ENCODE measurements at regions not wholly inside any gene's neighbourhood (a gene's known extent, or its start where the extent isn't known, plus 50 kb on each side); places are given as distances from the start of the nearest gene placed in this dataset.

- Histone ChIP-seq H3K27ac (ENCODE audit: low read length) (no peak overlapping the region), H3K4me1 (ENCODE audit: low read length) (no peaks in the 10 kb centered on the region), H3K4me3 (ENCODE audit: low read length) (no peak overlapping the region), H3K9ac (ENCODE audit: low read length) (no peak overlapping the region), H3K36me3 (ENCODE audit: insufficient read depth, low read length) (peaks cover 3% of the 10 kb centered on the region; the same call in 1 of the 2 replicates), H2AFZ (ENCODE audit: low read length) (no peak overlapping the region), H3K4me2 (ENCODE audit: low read depth, low read length, poor library complexity, severe bottlenecking) (no peak overlapping the region), H3K9me3 (ENCODE audit: low read length) (peaks cover 3% of the 10 kb centered on the region; the same call in 1 of the 2 replicates), H3K79me2 (ENCODE audit: low read length) (no peaks in the 10 kb centered on the region), H3K27me3 (ENCODE audit: low read length) (no peaks in the 10 kb centered on the region), H4K20me1 (ENCODE audit: insufficient read depth, low read depth, low read length) (no peaks in the 10 kb centered on the region), H3K9me2 (replicated peaks; ENCODE audit: insufficient read depth, low read length) (no peaks in the 10 kb centered on the region)
- DNase-seq, result no peak
These were observed 185.0 kb downstream of the SEMA6A start for GRCh38 chr5:116389601-116390000.

- H4K20me1 ChIP-seq (ENCODE audit: insufficient read depth, low read depth, low read length), result no peaks in the 10 kb centered on the region
- DNase-seq, result no peak
- H3K9me3 ChIP-seq (ENCODE audit: low read length), result peaks cover 3% of the 10 kb centered on the region; the same call in 1 of the 2 replicates
- peaks cover 3% of the 10 kb centered on the region; the same call in 1 of the 2 replicates for H3K36me3 ChIP-seq (ENCODE audit: insufficient read depth, low read length)
- H2AFZ ChIP-seq (ENCODE audit: low read length), result no peak overlapping the region
- H3K27ac ChIP-seq (ENCODE audit: low read length), result no peak overlapping the region
- H3K4me3 ChIP-seq (ENCODE audit: low read length), result no peak overlapping the region
- no peaks in the 10 kb centered on the region for H3K27me3 ChIP-seq (ENCODE audit: low read length)
- H3K9ac ChIP-seq (ENCODE audit: low read length), result no peak overlapping the region
- no peak overlapping the region for H3K4me2 ChIP-seq (ENCODE audit: low read depth, low read length, poor library complexity, severe bottlenecking)
- no peaks in the 10 kb centered on the region for H3K4me1 ChIP-seq (ENCODE audit: low read length)
- no peaks in the 10 kb centered on the region for H3K79me2 ChIP-seq (ENCODE audit: low read length)
- no peaks in the 10 kb centered on the region for H3K9me2 ChIP-seq (replicated peaks; ENCODE audit: insufficient read depth, low read length)
These were observed 185.9 kb downstream of the SEMA6A start for GRCh38 chr5:116388564-116389258.

GRCh38 chr5:116387738-116388137 lies 186.9 kb downstream of the SEMA6A start:
- Histone ChIP-seq H3K79me2 (ENCODE audit: low read length) (no peaks in the 10 kb centered on the region), H3K4me3 (ENCODE audit: low read length) (no peak overlapping the region)

GRCh38 chr5:116386633-116387032 lies 188.0 kb downstream of the SEMA6A start:
- Histone ChIP-seq H3K79me2 (ENCODE audit: low read length) (no peaks in the 10 kb centered on the region), H4K20me1 (ENCODE audit: insufficient read depth, low read depth, low read length) (no peaks in the 10 kb centered on the region), H3K27ac (ENCODE audit: low read length) (no peak overlapping the region), H3K36me3 (ENCODE audit: insufficient read depth, low read length) (peaks cover 3% of the 10 kb centered on the region; the same call in 1 of the 2 replicates), H2AFZ (ENCODE audit: low read length) (no peak overlapping the region), H3K9me2 (replicated peaks; ENCODE audit: insufficient read depth, low read length) (no peaks in the 10 kb centered on the region), H3K4me2 (ENCODE audit: low read depth, low read length, poor library complexity, severe bottlenecking) (no peak overlapping the region), H3K4me1 (ENCODE audit: low read length) (no peaks in the 10 kb centered on the region), H3K27me3 (ENCODE audit: low read length) (no peaks in the 10 kb centered on the region), H3K9me3 (ENCODE audit: low read length) (peaks cover 3% of the 10 kb centered on the region; the same call in 1 of the 2 replicates), H3K9ac (ENCODE audit: low read length) (no peak overlapping the region), H3K4me3 (ENCODE audit: low read length) (no peak overlapping the region)
- DNase-seq, result no peak

More at GRCh38 chr5:116387738-116388137, 186.9 kb downstream of the SEMA6A start:
- no peak overlapping the region for H3K9ac ChIP-seq (ENCODE audit: low read length)
- DNase-seq, result no peak
- no peak overlapping the region for H2AFZ ChIP-seq (ENCODE audit: low read length)
- H3K4me2 ChIP-seq (ENCODE audit: low read depth, low read length, poor library complexity, severe bottlenecking), result no peak overlapping the region
- H4K20me1 ChIP-seq (ENCODE audit: insufficient read depth, low read depth, low read length), result no peaks in the 10 kb centered on the region
- no peaks in the 10 kb centered on the region for H3K4me1 ChIP-seq (ENCODE audit: low read length)
- peaks cover 3% of the 10 kb centered on the region; the same call in 1 of the 2 replicates for H3K9me3 ChIP-seq (ENCODE audit: low read length)
- no peak overlapping the region for H3K27ac ChIP-seq (ENCODE audit: low read length)
- no peaks in the 10 kb centered on the region for H3K27me3 ChIP-seq (ENCODE audit: low read length)
- no peaks in the 10 kb centered on the region for H3K9me2 ChIP-seq (replicated peaks; ENCODE audit: insufficient read depth, low read length)
- H3K36me3 ChIP-seq (ENCODE audit: insufficient read depth, low read length), result peaks cover 3% of the 10 kb centered on the region; the same call in 1 of the 2 replicates

GRCh38 chr5:116382874-116383266 lies 191.8 kb downstream of the SEMA6A start:
- H3K79me2 ChIP-seq (ENCODE audit: low read length), result no peaks in the 10 kb centered on the region
- no peak for DNase-seq
- H4K20me1 ChIP-seq (ENCODE audit: insufficient read depth, low read depth, low read length), result no peaks in the 10 kb centered on the region
- H3K4me2 ChIP-seq (ENCODE audit: low read depth, low read length, poor library complexity, severe bottlenecking), result no peak overlapping the region
- H3K36me3 ChIP-seq (ENCODE audit: insufficient read depth, low read length), result peaks cover 2% of the 10 kb centered on the region; the same call in 1 of the 2 replicates
- no peaks in the 10 kb centered on the region for H3K27me3 ChIP-seq (ENCODE audit: low read length)
- no peaks in the 10 kb centered on the region for H3K9me2 ChIP-seq (replicated peaks; ENCODE audit: insufficient read depth, low read length)
- no peak overlapping the region for H3K27ac ChIP-seq (ENCODE audit: low read length)
- H3K9me3 ChIP-seq (ENCODE audit: low read length), result peaks cover 3% of the 10 kb centered on the region; the same call in 1 of the 2 replicates
- no peak overlapping the region for H3K9ac ChIP-seq (ENCODE audit: low read length)
- H3K4me1 ChIP-seq (ENCODE audit: low read length), result peaks cover 15% of the 10 kb centered on the region
- H2AFZ ChIP-seq (ENCODE audit: low read length), result no peak overlapping the region
- no peak overlapping the region for H3K4me3 ChIP-seq (ENCODE audit: low read length)

GRCh38 chr5:116382032-116382873 lies 192.4 kb downstream of the SEMA6A start:
- Histone ChIP-seq H3K4me3 (ENCODE audit: low read length) (no peak overlapping the region), H3K4me1 (ENCODE audit: low read length) (peaks cover 15% of the 10 kb centered on the region), H3K79me2 (ENCODE audit: low read length) (no peaks in the 10 kb centered on the region), H3K9ac (ENCODE audit: low read length) (no peak overlapping the region), H3K9me3 (ENCODE audit: low read length) (no peaks in the 10 kb centered on the region; the same call in 1 of the 2 replicates), H3K27ac (ENCODE audit: low read length) (no peak overlapping the region), H3K36me3 (ENCODE audit: insufficient read depth, low read length) (no peaks in the 10 kb centered on the region), H3K9me2 (replicated peaks; ENCODE audit: insufficient read depth, low read length) (no peaks in the 10 kb centered on the region), H3K27me3 (ENCODE audit: low read length) (no peaks in the 10 kb centered on the region), H4K20me1 (ENCODE audit: insufficient read depth, low read depth, low read length) (no peaks in the 10 kb centered on the region), H2AFZ (ENCODE audit: low read length) (no peak overlapping the region), H3K4me2 (ENCODE audit: low read depth, low read length, poor library complexity, severe bottlenecking) (no peak overlapping the region)
- DNase-seq, result no peak

GRCh38 chr5:116381201-116381600 lies 193.4 kb downstream of the SEMA6A start:
- Histone ChIP-seq H4K20me1 (ENCODE audit: insufficient read depth, low read depth, low read length) (no peaks in the 10 kb centered on the region), H3K36me3 (ENCODE audit: insufficient read depth, low read length) (no peaks in the 10 kb centered on the region), H2AFZ (ENCODE audit: low read length) (no peak overlapping the region), H3K79me2 (ENCODE audit: low read length) (no peaks in the 10 kb centered on the region), H3K9me2 (replicated peaks; ENCODE audit: insufficient read depth, low read length) (no peaks in the 10 kb centered on the region), H3K4me3 (ENCODE audit: low read length) (no peak overlapping the region), H3K9me3 (ENCODE audit: low read length) (no peaks in the 10 kb centered on the region), H3K4me1 (ENCODE audit: low read length) (peaks cover 15% of the 10 kb centered on the region), H3K27ac (ENCODE audit: low read length) (no peak overlapping the region), H3K27me3 (ENCODE audit: low read length) (no peaks in the 10 kb centered on the region), H3K4me2 (ENCODE audit: low read depth, low read length, poor library complexity, severe bottlenecking) (no peak overlapping the region), H3K9ac (ENCODE audit: low read length) (no peak overlapping the region)
- no peak for DNase-seq

- H3K36me3 ChIP-seq (ENCODE audit: insufficient read depth, low read length), result no peaks in the 10 kb centered on the region
- no peaks in the 10 kb centered on the region for H4K20me1 ChIP-seq (ENCODE audit: insufficient read depth, low read depth, low read length)
- no peak for DNase-seq
- peaks cover 15% of the 10 kb centered on the region for H3K4me1 ChIP-seq (ENCODE audit: low read length)
- H3K9ac ChIP-seq (ENCODE audit: low read length), result no peak overlapping the region
- H3K27ac ChIP-seq (ENCODE audit: low read length), result no peak overlapping the region; the same call in 1 of the 2 replicates
- no peaks in the 10 kb centered on the region for H3K9me2 ChIP-seq (replicated peaks; ENCODE audit: insufficient read depth, low read length)
- H3K9me3 ChIP-seq (ENCODE audit: low read length), result no peaks in the 10 kb centered on the region
- no peaks in the 10 kb centered on the region for H3K79me2 ChIP-seq (ENCODE audit: low read length)
- H3K27me3 ChIP-seq (ENCODE audit: low read length), result no peaks in the 10 kb centered on the region
- no peak overlapping the region for H2AFZ ChIP-seq (ENCODE audit: low read length)
- no peak overlapping the region for H3K4me3 ChIP-seq (ENCODE audit: low read length)
- H3K4me2 ChIP-seq (ENCODE audit: low read depth, low read length, poor library complexity, severe bottlenecking), result no peak overlapping the region
These were observed 194.0 kb downstream of the SEMA6A start for GRCh38 chr5:116380621-116381020.
